Mesenchymal stem cell (in vitro differentiated cells and primary cell): ENCODE measurements at regions not wholly inside any gene's neighbourhood (a gene's known extent, or its start where the extent isn't known, plus 50 kb on each side); places are given as distances from the start of the nearest gene placed in this dataset.
"Not testable (repeated sequence)": the region's sequence is repeated elsewhere in the genome, so short reads cannot be mapped to it uniquely, and the experiment has no call there.

Experiments used
- DNase-seq: peaks from one replicate; pipeline ENCODE4 v3.0.0-alpha.2; 2013
- H2AFZ ChIP-seq: one replicate; pipeline ENCODE4 v1.6.1; 2013; ENCODE audit warnings: low read depth, mild to moderate bottlenecking, control low read depth, inconsistent platforms, low read length, moderate library complexity
- H2AK5ac ChIP-seq: 2 replicates; pipeline ENCODE4 v1.6.1; 2013; ENCODE audit warnings: low read length, moderate library complexity, mild to moderate bottlenecking, inconsistent platforms; ENCODE audit not compliant: severe bottlenecking
- H2BK120ac ChIP-seq: one replicate; pipeline ENCODE4 v1.6.1; 2013; ENCODE audit warnings: low read depth, mild to moderate bottlenecking, inconsistent platforms, low read length, moderate library complexity
- H2BK12ac ChIP-seq, 2 experiments: one replicate each; pipeline ENCODE4 v1.6.1; 2013; ENCODE audit warnings: inconsistent platforms in 2 of 2, low read length in 2 of 2, mild to moderate bottlenecking in 2 of 2, moderate library complexity in 2 of 2, control low read depth in 1 of 2
- H2BK15ac ChIP-seq: one replicate; pipeline ENCODE4 v1.6.1; 2013; ENCODE audit warnings: mild to moderate bottlenecking, low read depth, inconsistent platforms; ENCODE audit not compliant: poor library complexity, severe bottlenecking
- H2BK5ac ChIP-seq: 2 replicates; pipeline ENCODE4 v1.6.1; 2013; ENCODE audit warnings: low read depth, mild to moderate bottlenecking, low read length, control low read depth, inconsistent platforms; ENCODE audit not compliant: poor library complexity, severe bottlenecking
- H3K14ac ChIP-seq, 2 experiments: one replicate each; pipeline ENCODE4 v1.6.1; 2013; ENCODE audit warnings: inconsistent platforms in 2 of 2, low read length in 2 of 2, control low read depth in 1 of 2, mild to moderate bottlenecking in 1 of 2, moderate library complexity in 1 of 2
- H3K18ac ChIP-seq, 2 experiments: one replicate each; pipeline ENCODE4 v1.6.1; 2013; ENCODE audit warnings: inconsistent platforms in 2 of 2, low read length in 2 of 2, control low read depth in 1 of 2, low read depth in 1 of 2, mild to moderate bottlenecking in 1 of 2
- H3K23ac ChIP-seq, 2 experiments: one replicate each; pipeline ENCODE4 v1.6.1; 2013; ENCODE audit warnings: inconsistent platforms in 2 of 2, low read length in 2 of 2, mild to moderate bottlenecking in 2 of 2, moderate library complexity in 2 of 2, control low read depth in 1 of 2
- H3K27ac ChIP-seq: 2 replicates; pipeline ENCODE4 v1.5.1; 2013; ENCODE audit warnings: mild to moderate bottlenecking, moderate library complexity, low read length, control low read depth, inconsistent platforms; ENCODE audit not compliant: poor library complexity, severe bottlenecking
- H3K27me3 ChIP-seq, 2 experiments: 2 replicates each; pipeline versions ENCODE4 v1.6.1 to v1.7.0; 2013; ENCODE audit warnings: low read length in 2 of 2, mild to moderate bottlenecking in 2 of 2, moderate library complexity in 2 of 2, control low read depth in 1 of 2, inconsistent platforms in 1 of 2; ENCODE audit not compliant: control insufficient read depth in 1 of 2, insufficient read depth in 1 of 2
- H3K36me3 ChIP-seq, 2 experiments: 2 replicates each; pipeline versions ENCODE4 v1.6.1 to v1.7.0; 2013; ENCODE audit warnings: low read length in 2 of 2, control low read depth in 1 of 2, inconsistent platforms in 1 of 2, low read depth in 1 of 2, mild to moderate bottlenecking in 1 of 2; ENCODE audit not compliant: insufficient read depth in 2 of 2, control insufficient read depth in 1 of 2
- H3K4ac ChIP-seq, 2 experiments: one replicate each; pipeline ENCODE4 v1.6.1; 2013; ENCODE audit warnings: inconsistent platforms in 2 of 2, low read length in 2 of 2, mild to moderate bottlenecking in 2 of 2, moderate library complexity in 2 of 2, control low read depth in 1 of 2, low read depth in 1 of 2
- H3K4me1 ChIP-seq: 2 replicates; pipeline ENCODE4 v1.6.1; 2013; ENCODE audit warnings: low read depth, low read length, control low read depth; ENCODE audit not compliant: control insufficient read depth, insufficient read depth
- H3K4me2 ChIP-seq: 2 replicates; pipeline ENCODE4 v1.6.1; 2013; ENCODE audit warnings: low read length, mild to moderate bottlenecking, inconsistent platforms; ENCODE audit not compliant: poor library complexity, severe bottlenecking
- H3K4me3 ChIP-seq, 2 experiments: 2 replicates each; pipeline versions ENCODE4 v1.5.1 to v1.7.0; 2013; ENCODE audit warnings: low read length in 2 of 2, mild to moderate bottlenecking in 2 of 2, control low read depth in 1 of 2, low read depth in 1 of 2; ENCODE audit not compliant: insufficient read depth in 1 of 2
- H3K79me1 ChIP-seq: replicated peaks from 2 replicates; pipeline ENCODE4 v1.6.1; 2013; ENCODE audit warnings: mild to moderate bottlenecking, control low read depth, low read length, inconsistent platforms; ENCODE audit not compliant: poor library complexity, severe bottlenecking
- H3K9ac ChIP-seq: 2 replicates; pipeline ENCODE4 v1.7.0; 2013; ENCODE audit warnings: mild to moderate bottlenecking, low read length, moderate library complexity
- H3K9me3 ChIP-seq: 2 replicates; pipeline ENCODE4 v1.7.0; 2013; ENCODE audit warnings: mild to moderate bottlenecking, low read length; ENCODE audit not compliant: control insufficient read depth
- H4K8ac ChIP-seq: one replicate; pipeline ENCODE4 v1.6.1; 2013; ENCODE audit warnings: inconsistent platforms, mild to moderate bottlenecking, low read length, moderate library complexity
- H4K91ac ChIP-seq: one replicate; pipeline ENCODE4 v1.6.1; 2013; ENCODE audit warnings: mild to moderate bottlenecking, low read length, inconsistent platforms
- WGBS: methylation state at CpG from one replicate; pipeline ENCODE4 v1.1.7; 2013; ENCODE audit warnings: mixed read lengths; 5-methylcytosine and 5-hydroxymethylcytosine counted together

- 89% methylated on average over 3 of the region's 3 CpGs for WGBS
- H2BK12ac ChIP-seq, H3K23ac ChIP-seq: not testable (repeated sequence)
Observed at GRCh38 chr5:34124280-34124679, 81.3 kb upstream of the C1QTNF3 start.

GRCh38 chr5:34125354-34125753, 82.3 kb upstream of the C1QTNF3 start:
- not testable (repeated sequence) for H3K79me1 ChIP-seq, H3K4me2 ChIP-seq, H3K4ac ChIP-seq, H3K9ac ChIP-seq, H3K9me3 ChIP-seq, H4K8ac ChIP-seq, H4K91ac ChIP-seq, H3K27ac ChIP-seq, H3K4me3 ChIP-seq, H2BK15ac ChIP-seq, H2BK120ac ChIP-seq, H3K23ac ChIP-seq, H2AFZ ChIP-seq, H3K4me1 ChIP-seq, H2AK5ac ChIP-seq, H3K18ac ChIP-seq, H2BK12ac ChIP-seq, H3K14ac ChIP-seq, H2BK5ac ChIP-seq, H3K27me3 ChIP-seq, DNase-seq, H3K36me3 ChIP-seq
- WGBS: no CpG with 5 or more reads among the region's 3 CpGs

More at GRCh38 chr5:34124280-34124679, 81.3 kb upstream of the C1QTNF3 start:
- H2BK120ac ChIP-seq, H3K27ac ChIP-seq, DNase-seq, H3K79me1 ChIP-seq, H4K91ac ChIP-seq, H3K36me3 ChIP-seq, H3K9me3 ChIP-seq, H3K18ac ChIP-seq, H3K4ac ChIP-seq, H3K4me1 ChIP-seq, H2AK5ac ChIP-seq, H3K4me3 ChIP-seq, H4K8ac ChIP-seq, H2BK5ac ChIP-seq, H2BK15ac ChIP-seq, H3K9ac ChIP-seq, H3K4me2 ChIP-seq, H2AFZ ChIP-seq, H3K27me3 ChIP-seq: not testable (repeated sequence)
- peak overlapping the region in 1 of 2 experiments; percentile 75 for H3K14ac ChIP-seq

- not testable (repeated sequence) for H3K4ac ChIP-seq
Observed at GRCh38 chr5:34126741-34127140, 83.7 kb upstream of the C1QTNF3 start.

GRCh38 chr5:34127818-34128217, 84.8 kb upstream of the C1QTNF3 start:
- H3K4me1 ChIP-seq, H3K79me1 ChIP-seq, H3K27me3 ChIP-seq, H3K9ac ChIP-seq, H3K4me2 ChIP-seq, H2BK12ac ChIP-seq, H2BK5ac ChIP-seq, H4K8ac ChIP-seq, H3K27ac ChIP-seq, H3K14ac ChIP-seq, H2BK120ac ChIP-seq, H2BK15ac ChIP-seq, H3K23ac ChIP-seq, H4K91ac ChIP-seq, H2AK5ac ChIP-seq, H3K36me3 ChIP-seq, H2AFZ ChIP-seq, H3K4me3 ChIP-seq, H3K18ac ChIP-seq, H3K4ac ChIP-seq, DNase-seq, H3K9me3 ChIP-seq: not testable (repeated sequence)
- 95% methylated on average over 3 of the region's 3 CpGs for WGBS

More at GRCh38 chr5:34126741-34127140, 83.7 kb upstream of the C1QTNF3 start:
- not testable (repeated sequence) for H3K79me1 ChIP-seq, H4K8ac ChIP-seq, H3K36me3 ChIP-seq, H2BK120ac ChIP-seq, H2BK15ac ChIP-seq, H3K14ac ChIP-seq, H3K27me3 ChIP-seq, H3K4me3 ChIP-seq, H2BK5ac ChIP-seq, H3K23ac ChIP-seq, H3K9ac ChIP-seq, H4K91ac ChIP-seq, H2BK12ac ChIP-seq, H2AFZ ChIP-seq, H3K9me3 ChIP-seq, H3K4me1 ChIP-seq, H3K4me2 ChIP-seq, H2AK5ac ChIP-seq, H3K18ac ChIP-seq, DNase-seq, H3K27ac ChIP-seq
- 80% methylated on average over 1 of the region's 3 CpGs for WGBS
